B cell (primary cell): ENCODE measurements at regions not wholly inside any gene's neighbourhood (a gene's known extent, or its start where the extent isn't known, plus 50 kb on each side); places are given as distances from the start of the nearest gene placed in this dataset.

Experiments used
- ATAC-seq: fragments of 200-7000 bp; cut with Tn5 transposase; one replicate; pipeline ENCODE4 v1.10.0; 2021; ENCODE audit warnings: low read depth, mild to moderate bottlenecking, moderate number of reproducible peaks, moderate library complexity
- CTCF ChIA-PET: fragments of 350-600 bp; sonication (Branson Sonifier 250); formaldehyde crosslinking; loops from one replicate; lab custom pipeline; 2021; ENCODE audit warnings: antibody characterized with exemption, inconsistent platforms; lab: Charles Lee
- POLR2A ChIA-PET: fragments of 350-600 bp; sonication (Branson Sonifier 250); formaldehyde crosslinking; loops from one replicate; lab custom pipeline; 2021; ENCODE audit warnings: antibody characterized with exemption; lab: Charles Lee
- DNase-seq: peaks from one replicate; pipeline ENCODE4 v3.0.0; 2013
- H2AFZ ChIP-seq: 2 replicates; pipeline ENCODE4 v1.6.1; 2012; ENCODE audit warnings: mild to moderate bottlenecking, low read depth, low read length; ENCODE audit not compliant: insufficient read depth, poor library complexity, severe bottlenecking
- H3K27ac ChIP-seq, 2 donors: 1 replicate in 1 of 2; 2 replicates in 1 of 2; pipeline ENCODE4 v1.5.1; 2012 to 2013; ENCODE audit warnings: low read length in 2 of 2, mild to moderate bottlenecking in 2 of 2, moderate library complexity in 1 of 2
- H3K27me3 ChIP-seq, 4 experiments: fragments of 200-600 bp in 1 of 4; sonication (generic) in 1 of 4; replicated peaks in 1 of 4; 1 replicate in 2 of 4; 2 replicates in 2 of 4; pipeline versions ENCODE4 v1.6.1 to v1.7.0; 2013 to 2016; ENCODE audit warnings: low read length in 3 of 4, mild to moderate bottlenecking in 2 of 4, mixed read lengths in 1 of 4, moderate library complexity in 1 of 4; ENCODE audit not compliant: insufficient read depth in 4 of 4, control insufficient read depth in 3 of 4; ENCODE audit errors: control extremely low read depth in 1 of 4
- H3K36me3 ChIP-seq, 2 experiments: replicated peaks in 1 of 2; 1 replicate in 1 of 2; 2 replicates in 1 of 2; pipeline versions ENCODE4 v1.6.1 to v1.7.1; 2013; ENCODE audit warnings: low read length in 1 of 2; ENCODE audit not compliant: insufficient read depth in 2 of 2, control insufficient read depth in 1 of 2; ENCODE audit errors: control extremely low read depth in 1 of 2, extremely low read depth in 1 of 2
- H3K4me1 ChIP-seq, 2 donors: fragments of 200-600 bp in 1 of 2; sonication (generic) in 1 of 2; 1 replicate in 1 of 2; 2 replicates in 1 of 2; pipeline versions ENCODE4 v1.5.1 to v1.6.1; 2013 to 2017; ENCODE audit warnings: low read length in 2 of 2; ENCODE audit not compliant: control insufficient read depth in 2 of 2, insufficient read depth in 2 of 2
- H3K4me2 ChIP-seq: replicated peaks from 2 replicates; pipeline ENCODE3; 2012; ENCODE audit warnings: mild to moderate bottlenecking, low read depth, low read length; ENCODE audit not compliant: poor library complexity, severe bottlenecking
- H3K4me3 ChIP-seq, 5 experiments: fragments of 200-600 bp in 1 of 5; sonication (generic) in 1 of 5; 1 replicate in 3 of 5; 2 replicates in 2 of 5; pipeline versions ENCODE4 v1.5.1 to v1.7.0; 2011 to 2016; ENCODE audit warnings: low read length in 4 of 5, mild to moderate bottlenecking in 4 of 5, low read depth in 2 of 5, control low read depth in 1 of 5, moderate library complexity in 1 of 5; ENCODE audit not compliant: insufficient read depth in 1 of 5; ENCODE audit errors: control extremely low read depth in 1 of 5, extremely low read depth in 1 of 5
- H3K79me2 ChIP-seq: fragments of 200-600 bp; sonication (generic); one replicate; pipeline ENCODE4 v1.6.0; 2016; ENCODE audit warnings: low read length; ENCODE audit not compliant: control insufficient read depth, insufficient read depth
- H3K9ac ChIP-seq: fragments of 200-600 bp; sonication (generic); 2 replicates; pipeline ENCODE4 v1.6.1; 2017; ENCODE audit warnings: mild to moderate bottlenecking, low read length, moderate library complexity
- H3K9me3 ChIP-seq, 3 donors: one replicate each; pipeline versions ENCODE4 v1.6.1 to v1.7.1; 2013; ENCODE audit warnings: low read length in 2 of 3; ENCODE audit not compliant: control insufficient read depth in 2 of 3, insufficient read depth in 1 of 3; ENCODE audit errors: control extremely low read depth in 1 of 3
- H4K20me1 ChIP-seq: 2 replicates; pipeline ENCODE4 v1.6.0; 2012; ENCODE audit warnings: mild to moderate bottlenecking, low read length; ENCODE audit not compliant: insufficient read depth, control insufficient read depth, poor library complexity, severe bottlenecking
- H3K27ac Mint-ChIP-seq: one replicate; pipeline ENCODE4 v1.8.0; 2021; ENCODE audit warnings: mixed read lengths
- H3K27me3 Mint-ChIP-seq: one replicate; pipeline ENCODE4 v1.8.0; 2021; ENCODE audit warnings: mixed read lengths
- H3K4me1 Mint-ChIP-seq: one replicate; pipeline ENCODE4 v1.8.0; 2021; ENCODE audit warnings: mixed read lengths
- H3K4me3 Mint-ChIP-seq: one replicate; pipeline ENCODE4 v1.8.0; 2021; ENCODE audit warnings: mixed read lengths
- H3K9me3 Mint-ChIP-seq: one replicate; pipeline ENCODE4 v1.8.0; 2022; ENCODE audit warnings: mixed read lengths; ENCODE audit not compliant: insufficient read depth
- CTCF ChIP-seq: fragments of 200-600 bp; IDR thresholded peaks from one replicate; pipeline ENCODE4 v1.8.0; 2022; ENCODE audit warnings: antibody characterized with exemption, mild to moderate bottlenecking
- EZH2 ChIP-seq: IDR thresholded peaks from 2 replicates; pipeline ENCODE4 v1.6.1; 2012; ENCODE audit warnings: borderline replicate concordance, low read depth, mild to moderate bottlenecking, moderate library complexity, low read length; ENCODE audit not compliant: insufficient read depth, poor library complexity, severe bottlenecking
- WGBS: methylation state at CpG from one replicate; pipeline ENCODE4 v1.1.5; 2013; ENCODE audit warnings: missing lambda C conversion rate; ENCODE audit not compliant: insufficient coverage; 5-methylcytosine and 5-hydroxymethylcytosine counted together
- intact Hi-C: fragments of 100-400 bp; cut with micrococcal nuclease; formaldehyde crosslinking; loops from one replicate; pipeline ENCODE4 v1.10.0; 2022

GRCh38 chr14:30499358-30499757 lies 59.6 kb upstream of the G2E3 start:
- no peaks in the 10 kb centered on the region for H3K9me3 Mint-ChIP-seq

GRCh38 chr14:30500222-30500621 lies 58.7 kb upstream of the G2E3 start:
- no peak overlapping the region for H3K4me3 ChIP-seq
- no peaks in the 10 kb centered on the region for H4K20me1 ChIP-seq
- H3K79me2 ChIP-seq = no peaks in the 10 kb centered on the region
- no peak overlapping the region for H2AFZ ChIP-seq
- Mint-ChIP-seq H3K27me3 (peaks cover 3% of the 10 kb centered on the region), H3K9me3 (no peaks in the 10 kb centered on the region), H3K27ac (no peak overlapping the region), H3K4me1 (no peaks in the 10 kb centered on the region), H3K4me3 (no peak overlapping the region)
- H3K27ac ChIP-seq = no peak overlapping the region
- H3K4me1 ChIP-seq = no peaks in the 10 kb centered on the region
- no peak overlapping the region for H3K4me2 ChIP-seq
- ATAC-seq (no peak), DNase-seq (no peak)
- 100% methylated on average over 1 of the region's 2 CpGs for WGBS
- TF ChIP-seq CTCF = no peak
- no peak for TF ChIP-seq EZH2
- intact Hi-C loops = no loop called here
- CTCF ChIA-PET = no interaction called here
- no peaks in the 10 kb centered on the region for H3K36me3 ChIP-seq
- POLR2A ChIA-PET = no interaction called here
- no peaks in the 10 kb centered on the region for H3K9me3 ChIP-seq
- peaks cover 0 to 2% (median 0%) of the 10 kb centered on the region in 4 experiments for H3K27me3 ChIP-seq
- no peak overlapping the region for H3K9ac ChIP-seq

More at GRCh38 chr14:30499358-30499757, 59.6 kb upstream of the G2E3 start:
- POLR2A ChIA-PET = no interaction called here
- Histone ChIP-seq H2AFZ (no peak overlapping the region), H3K4me2 (no peak overlapping the region), H3K4me3 (no peak overlapping the region), H3K9ac (no peak overlapping the region), H3K27me3 (no peaks in the 10 kb centered on the region), H3K79me2 (no peaks in the 10 kb centered on the region), H3K9me3 (no peaks in the 10 kb centered on the region), H3K36me3 (no peaks in the 10 kb centered on the region), H3K27ac (no peak overlapping the region), H3K4me1 (no peaks in the 10 kb centered on the region), H4K20me1 (no peaks in the 10 kb centered on the region)
- H3K27ac Mint-ChIP-seq = no peak overlapping the region
- TF ChIP-seq CTCF (no peak), EZH2 (no peak)
- H3K4me3 Mint-ChIP-seq = no peak overlapping the region
- intact Hi-C loops = no loop called here
- H3K27me3 Mint-ChIP-seq = peaks cover 7% of the 10 kb centered on the region
- ATAC-seq = no peak
- CTCF ChIA-PET = no interaction called here
- no peaks in the 10 kb centered on the region for H3K4me1 Mint-ChIP-seq
- no peak for DNase-seq
